ENCODE measurements at regions not wholly inside any gene's neighbourhood (a gene's known extent, or its start where the extent isn't known, plus 50 kb on each side); places are given as distances from the start of the nearest gene placed in this dataset.

DNA sequence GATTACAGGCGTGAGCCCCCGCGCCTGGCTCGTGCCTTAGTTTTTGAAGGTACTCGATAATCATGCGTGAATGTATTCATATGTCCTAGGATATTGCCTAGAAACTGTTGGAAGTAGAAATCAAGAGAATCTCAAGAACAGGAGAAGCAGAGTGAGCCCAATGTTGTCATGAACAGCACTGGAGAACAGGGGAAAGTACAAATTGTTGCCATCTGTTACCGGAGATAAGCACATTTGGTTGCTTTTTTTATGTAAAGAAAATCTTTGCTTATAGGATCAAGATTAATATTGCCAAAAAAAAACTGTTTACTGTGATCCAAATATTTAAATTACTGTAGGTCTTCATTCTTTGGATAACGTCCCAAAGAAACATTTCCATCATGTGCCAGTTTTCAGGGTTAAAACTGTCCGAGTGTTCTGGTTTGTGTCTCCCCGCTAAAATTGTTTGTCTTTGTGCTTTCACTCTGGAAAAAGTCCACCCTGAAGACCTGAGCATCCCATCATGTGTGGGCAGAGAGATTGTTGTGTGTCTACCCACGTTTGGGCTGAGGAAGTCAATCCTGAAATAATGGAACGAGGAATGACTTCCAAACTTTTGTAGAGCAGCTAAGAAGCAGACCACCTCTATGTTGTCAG, 95.7 kb upstream of the CELF2 start:
- TF ChIP-seq, protein P1, sequence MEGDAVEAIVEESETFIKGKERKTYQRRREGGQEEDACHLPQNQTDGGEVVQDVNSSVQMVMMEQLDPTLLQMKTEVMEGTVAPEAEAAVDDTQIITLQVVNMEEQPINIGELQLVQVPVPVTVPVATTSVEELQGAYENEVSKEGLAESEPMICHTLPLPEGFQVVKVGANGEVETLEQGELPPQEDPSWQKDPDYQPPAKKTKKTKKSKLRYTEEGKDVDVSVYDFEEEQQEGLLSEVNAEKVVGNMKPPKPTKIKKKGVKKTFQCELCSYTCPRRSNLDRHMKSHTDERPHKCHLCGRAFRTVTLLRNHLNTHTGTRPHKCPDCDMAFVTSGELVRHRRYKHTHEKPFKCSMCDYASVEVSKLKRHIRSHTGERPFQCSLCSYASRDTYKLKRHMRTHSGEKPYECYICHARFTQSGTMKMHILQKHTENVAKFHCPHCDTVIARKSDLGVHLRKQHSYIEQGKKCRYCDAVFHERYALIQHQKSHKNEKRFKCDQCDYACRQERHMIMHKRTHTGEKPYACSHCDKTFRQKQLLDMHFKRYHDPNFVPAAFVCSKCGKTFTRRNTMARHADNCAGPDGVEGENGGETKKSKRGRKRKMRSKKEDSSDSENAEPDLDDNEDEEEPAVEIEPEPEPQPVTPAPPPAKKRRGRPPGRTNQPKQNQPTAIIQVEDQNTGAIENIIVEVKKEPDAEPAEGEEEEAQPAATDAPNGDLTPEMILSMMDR (IDR thresholded peaks at IDR 0.05; ENCODE audit: borderline replicate concordance, insufficient read depth, low read depth, low read length): no peak
- no peak overlapping the region for H3K4me3 ChIP-seq (ENCODE audit: low read depth, low read length)

DNA sequence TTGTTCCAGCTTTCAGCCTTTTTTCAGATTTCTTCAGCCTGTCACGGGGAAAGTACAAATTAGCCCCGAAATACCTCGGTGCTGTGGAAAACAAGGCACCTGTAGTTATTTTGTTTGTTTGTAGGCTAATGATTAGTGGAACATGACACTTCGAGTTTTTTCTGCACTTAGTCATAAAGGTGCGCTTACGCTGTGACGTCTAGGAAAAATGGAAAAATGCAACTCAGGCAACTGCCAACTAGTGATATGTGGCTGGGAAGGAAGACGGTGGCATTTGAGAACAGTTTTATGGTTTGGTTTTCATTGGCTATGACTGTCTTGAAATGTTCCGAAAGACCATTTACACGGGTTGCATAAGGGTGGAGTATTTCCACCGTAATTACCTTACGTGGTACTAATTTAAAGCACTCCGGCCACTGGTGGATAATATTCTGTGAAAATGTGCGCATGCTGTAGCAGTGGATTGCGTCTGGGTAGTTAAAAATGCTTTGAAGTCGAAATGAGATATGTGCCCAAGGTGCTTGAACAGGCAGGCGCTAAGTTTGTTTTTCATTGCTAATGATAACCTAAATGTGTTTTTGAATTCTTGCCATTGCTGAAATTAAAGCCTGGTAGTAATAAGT, 94.5 kb upstream of the CELF2 start:
- no peak overlapping the region for H3K4me3 ChIP-seq (ENCODE audit: low read depth, low read length)
- TF ChIP-seq, protein P1 (IDR thresholded peaks at IDR 0.05; ENCODE audit: borderline replicate concordance, insufficient read depth, low read depth, low read length): no peak

DNA sequence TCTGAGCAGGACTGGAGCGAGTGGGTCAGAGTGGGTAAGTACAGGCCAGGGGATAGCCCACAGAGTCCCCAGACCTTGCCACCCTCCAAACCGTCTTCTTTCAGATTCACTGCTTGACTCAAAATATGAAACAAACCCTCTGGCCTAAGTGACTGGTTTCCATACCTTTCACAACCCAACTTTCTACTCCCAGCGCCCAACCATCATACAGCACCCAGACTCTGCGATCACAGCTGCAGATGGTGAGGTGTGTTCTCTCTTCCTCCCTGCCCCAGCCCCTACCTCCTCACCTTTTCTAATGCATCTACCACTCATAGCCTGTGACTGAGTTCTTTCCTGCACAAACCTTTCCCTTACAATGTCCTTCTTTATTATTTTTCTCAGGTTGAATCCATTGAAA, 92.0 kb upstream of the CELF2 start:
- no peak overlapping the region for H3K4me3 ChIP-seq (ENCODE audit: low read depth, low read length)
- TF ChIP-seq, protein P1 (IDR thresholded peaks at IDR 0.05; ENCODE audit: borderline replicate concordance, insufficient read depth, low read depth, low read length): no peak

DNA sequence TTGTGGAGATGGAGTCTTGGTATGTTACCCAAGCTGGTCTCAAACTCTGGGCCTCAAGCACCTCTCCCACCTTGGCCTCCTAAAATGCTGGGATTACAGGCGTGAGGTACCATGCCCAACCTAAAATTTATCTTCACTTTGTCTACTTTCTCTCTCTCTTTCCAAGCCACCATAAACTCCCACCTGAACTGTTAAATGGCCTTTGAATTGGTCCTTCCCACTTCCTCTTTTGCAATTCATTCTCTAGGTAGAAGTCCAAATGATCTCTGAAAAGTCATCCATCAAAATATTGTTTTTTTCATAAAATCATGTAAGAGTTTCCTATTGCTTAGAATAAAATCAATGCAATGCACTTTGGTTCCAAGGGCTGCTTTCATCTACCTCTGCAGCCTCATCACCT, 90.1 kb upstream of the CELF2 start:
- no peak overlapping the region for H3K4me3 ChIP-seq (ENCODE audit: low read depth, low read length)
- TF ChIP-seq, protein P1 (IDR thresholded peaks at IDR 0.05; ENCODE audit: borderline replicate concordance, insufficient read depth, low read depth, low read length): no peak

DNA sequence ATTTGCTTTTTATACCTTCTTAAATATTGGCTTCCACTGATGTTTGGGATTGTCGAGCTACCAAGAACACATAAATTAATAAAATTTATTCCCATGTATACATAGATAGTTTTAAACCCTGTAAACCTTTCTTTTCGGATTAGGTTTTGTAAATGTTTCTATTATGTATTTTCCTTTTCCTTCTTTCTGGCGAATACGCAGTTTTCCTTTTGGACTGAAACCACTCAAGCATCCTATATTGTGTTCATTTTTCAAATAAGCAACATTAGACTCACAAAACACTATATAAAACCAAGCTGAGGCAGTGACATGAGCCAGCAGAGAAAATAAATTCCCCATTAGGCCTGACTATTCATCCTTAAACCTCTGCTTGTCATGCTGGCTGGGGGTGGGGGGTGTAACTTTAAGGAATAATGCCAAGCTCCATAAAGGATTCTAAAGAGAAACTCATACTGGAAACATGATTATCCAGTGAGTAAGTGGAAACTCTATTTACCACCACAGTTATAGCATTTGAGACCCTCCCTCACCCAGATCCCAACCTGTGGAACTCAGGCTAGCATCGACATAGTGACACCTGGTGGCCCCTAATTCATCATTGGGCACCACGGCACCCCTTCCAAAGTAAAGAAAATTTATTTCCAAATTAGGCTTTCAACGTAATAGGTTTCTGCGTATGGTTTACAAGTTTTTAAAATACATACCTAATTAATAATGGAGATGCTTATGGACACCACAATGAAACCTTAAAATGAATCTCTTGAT, 86.5 kb upstream of the CELF2 start:
- no peak overlapping the region for H3K4me3 ChIP-seq (ENCODE audit: low read depth, low read length)
- TF ChIP-seq, protein P1 (IDR thresholded peaks at IDR 0.05; ENCODE audit: borderline replicate concordance, insufficient read depth, low read depth, low read length): no peak

DNA sequence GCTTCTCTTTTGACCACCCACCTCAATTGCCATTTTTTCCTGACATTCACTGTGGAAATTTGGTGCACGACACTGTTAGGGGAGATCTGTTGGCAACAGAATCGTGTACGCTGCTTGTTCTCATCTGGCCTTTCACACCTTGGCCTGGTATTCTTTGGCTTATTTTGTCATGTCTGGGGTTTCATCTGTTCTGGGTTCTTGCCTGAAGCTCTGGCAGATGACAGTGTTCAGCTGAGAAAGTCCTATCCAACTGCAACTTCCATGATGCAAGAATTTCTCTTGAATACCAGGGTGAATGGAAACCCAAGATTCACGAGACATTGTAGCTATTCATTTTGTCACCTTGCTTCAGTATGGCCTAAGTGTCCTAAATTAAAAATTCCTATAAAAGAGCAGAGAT, 82.6 kb upstream of the CELF2 start:
- TF ChIP-seq, protein P1 (IDR thresholded peaks at IDR 0.05; ENCODE audit: borderline replicate concordance, insufficient read depth, low read depth, low read length): no peak
- H3K4me3 ChIP-seq (ENCODE audit: low read depth, low read length): no peak overlapping the region

Data from GM12875 (cell line).